ENCODE measurements at regions not wholly inside any gene's neighbourhood (a gene's known extent, or its start where the extent isn't known, plus 50 kb on each side); places are given as distances from the start of the nearest gene placed in this dataset.
"Not testable (repeated sequence)": the region's sequence is repeated elsewhere in the genome, so short reads cannot be mapped to it uniquely, and the experiment has no call there.

DNA sequence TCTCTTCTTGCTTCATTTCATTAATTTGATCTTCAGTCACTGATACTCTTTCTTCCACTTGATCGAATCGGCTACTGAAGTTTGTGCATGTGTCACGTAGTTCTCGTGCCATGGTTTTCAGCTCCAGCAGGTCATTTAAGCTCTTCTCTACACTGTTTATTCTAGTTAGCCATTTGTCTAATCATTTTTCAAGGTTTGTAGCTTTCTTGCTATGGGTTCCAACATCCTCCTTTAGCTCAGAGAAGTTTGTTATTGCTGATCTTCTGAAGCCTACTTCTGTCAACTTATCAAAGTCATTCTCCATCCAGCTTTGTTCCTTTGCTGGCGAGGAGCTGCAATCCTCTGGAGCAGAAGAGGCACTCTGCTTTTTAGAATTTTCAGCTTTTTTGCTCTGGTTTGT is 180.0 kb upstream of the TMEM196 start:
- TF ChIP-seq, protein P1, sequence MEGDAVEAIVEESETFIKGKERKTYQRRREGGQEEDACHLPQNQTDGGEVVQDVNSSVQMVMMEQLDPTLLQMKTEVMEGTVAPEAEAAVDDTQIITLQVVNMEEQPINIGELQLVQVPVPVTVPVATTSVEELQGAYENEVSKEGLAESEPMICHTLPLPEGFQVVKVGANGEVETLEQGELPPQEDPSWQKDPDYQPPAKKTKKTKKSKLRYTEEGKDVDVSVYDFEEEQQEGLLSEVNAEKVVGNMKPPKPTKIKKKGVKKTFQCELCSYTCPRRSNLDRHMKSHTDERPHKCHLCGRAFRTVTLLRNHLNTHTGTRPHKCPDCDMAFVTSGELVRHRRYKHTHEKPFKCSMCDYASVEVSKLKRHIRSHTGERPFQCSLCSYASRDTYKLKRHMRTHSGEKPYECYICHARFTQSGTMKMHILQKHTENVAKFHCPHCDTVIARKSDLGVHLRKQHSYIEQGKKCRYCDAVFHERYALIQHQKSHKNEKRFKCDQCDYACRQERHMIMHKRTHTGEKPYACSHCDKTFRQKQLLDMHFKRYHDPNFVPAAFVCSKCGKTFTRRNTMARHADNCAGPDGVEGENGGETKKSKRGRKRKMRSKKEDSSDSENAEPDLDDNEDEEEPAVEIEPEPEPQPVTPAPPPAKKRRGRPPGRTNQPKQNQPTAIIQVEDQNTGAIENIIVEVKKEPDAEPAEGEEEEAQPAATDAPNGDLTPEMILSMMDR (IDR thresholded peaks at IDR 0.05; ENCODE audit: insufficient read depth, low read length, poor library complexity, severe bottlenecking), result not testable (repeated sequence)
- not testable (repeated sequence) for TF ChIP-seq EZH2phosphoT487 (conservative IDR thresholded peaks at IDR 0.05; ENCODE audit: low read length)

Measured in SU-DHL-6 (cell line).